ENCODE measurements at regions not wholly inside any gene's neighbourhood (a gene's known extent, or its start where the extent isn't known, plus 50 kb on each side); places are given as distances from the start of the nearest gene placed in this dataset.

GRCh38 chr13:73497430-73497829 lies 438.6 kb downstream of the KLF5 start:
- no peak overlapping the region for H3K4me3 ChIP-seq (ENCODE audit: low read depth, low read length)
- TF ChIP-seq CTCF (IDR thresholded peaks at IDR 0.05; ENCODE audit: insufficient read depth, low read length, missing control alignments), result no peak
- ChIA-PET CTCF (no interaction called here), POLR2A (no interaction called here)
- DNase-seq (ENCODE audit: low read depth, low spot score), result no peak

- no peak for TF ChIP-seq CTCF (IDR thresholded peaks at IDR 0.05; ENCODE audit: insufficient read depth, low read length, missing control alignments)
- no peak overlapping the region for H3K4me3 ChIP-seq (ENCODE audit: low read depth, low read length)
- no peak for DNase-seq (ENCODE audit: low read depth, low spot score)
- CTCF ChIA-PET, result no interaction called here
- POLR2A ChIA-PET, result no interaction called here
Observed at GRCh38 chr13:73496711-73497110, 437.9 kb downstream of the KLF5 start.

GRCh38 chr13:73492811-73493210 lies 434.0 kb downstream of the KLF5 start:
- TF ChIP-seq CTCF (IDR thresholded peaks at IDR 0.05; ENCODE audit: insufficient read depth, low read length, missing control alignments), result no peak
- CTCF ChIA-PET, result no interaction called here
- DNase-seq (ENCODE audit: low read depth, low spot score), result no peak
- POLR2A ChIA-PET, result no interaction called here
- H3K4me3 ChIP-seq (ENCODE audit: low read depth, low read length), result no peak overlapping the region

GRCh38 chr13:73482556-73482955 lies 423.8 kb downstream of the KLF5 start:
- DNase-seq (ENCODE audit: low read depth, low spot score), result no peak
- ChIA-PET CTCF (no interaction called here), POLR2A (no interaction called here)

GRCh38 chr13:73481886-73482445 lies 423.2 kb downstream of the KLF5 start:
- POLR2A ChIA-PET, result no interaction called here
- no peak for TF ChIP-seq CTCF (IDR thresholded peaks at IDR 0.05; ENCODE audit: insufficient read depth, low read length, missing control alignments)
- no peak for DNase-seq (ENCODE audit: low read depth, low spot score)
- CTCF ChIA-PET, result no interaction called here
- no peak overlapping the region for H3K4me3 ChIP-seq (ENCODE audit: low read depth, low read length)

More at GRCh38 chr13:73482556-73482955, 423.8 kb downstream of the KLF5 start:
- H3K4me3 ChIP-seq (ENCODE audit: low read depth, low read length), result no peak overlapping the region
- no peak for TF ChIP-seq CTCF (IDR thresholded peaks at IDR 0.05; ENCODE audit: insufficient read depth, low read length, missing control alignments)

- ChIA-PET POLR2A (no interaction called here), CTCF (interaction anchor here (0.8 kb wide), 1 partner anchor 14 kb away, joined by 3 read pairs; no protein-coding TSS in a partner anchor)
- H3K4me3 ChIP-seq (ENCODE audit: low read depth, low read length), result no peak overlapping the region
- no peak for DNase-seq (ENCODE audit: low read depth, low spot score)
- no peak for TF ChIP-seq CTCF (IDR thresholded peaks at IDR 0.05; ENCODE audit: insufficient read depth, low read length, missing control alignments)
Observed at GRCh38 chr13:73480779-73481559, 422.2 kb downstream of the KLF5 start.
